Mucosa of descending colon (tissue), 3 donors: ENCODE measurements at regions not wholly inside any gene's neighbourhood (a gene's known extent, or its start where the extent isn't known, plus 50 kb on each side); places are given as distances from the start of the nearest gene placed in this dataset.

ENCODE experiments used
- ATAC-seq: fragments of 200-7000 bp; cut with Tn5 transposase; one replicate; pipeline ENCODE4 v1.9.1; 2020; ENCODE audit warnings: mild to moderate bottlenecking, moderate library complexity
- DNase-seq, 3 donors: peaks; one replicate each; pipeline ENCODE4 v3.0.0-alpha.2; 2020
- H3K36me3 ChIP-seq: fragments of 200-600 bp; one replicate; pipeline ENCODE4 v1.8.0; 2021; ENCODE audit warnings: low read depth, mild to moderate bottlenecking
- H3K4me1 ChIP-seq: fragments of 200-600 bp; one replicate; pipeline ENCODE4 v1.8.0; 2021; ENCODE audit warnings: low read depth, mild to moderate bottlenecking
- H3K4me3 ChIP-seq: fragments of 200-600 bp; one replicate; pipeline ENCODE4 v1.8.0; 2021; ENCODE audit warnings: mild to moderate bottlenecking
- H3K9me3 ChIP-seq: fragments of 200-600 bp; one replicate; pipeline ENCODE4 v1.8.0; 2021; ENCODE audit warnings: mild to moderate bottlenecking
- intact Hi-C, 2 donors: fragments of 100-400 bp; cut with DNase I in 1 of 2; cut with micrococcal nuclease in 1 of 2; formaldehyde crosslinking; loops; one replicate each; pipeline versions ENCODE4 v1.11.0 to v1.11.1; 2022; cut with DNase I, micrococcal nuclease
- TF ChIP-seq, protein P1 (sequence below): fragments of 200-600 bp; IDR thresholded peaks from one replicate; pipeline ENCODE4 v1.8.0; 2022; ENCODE audit warnings: antibody characterized with exemption, mild to moderate bottlenecking
- donor health status: DM: no; HTN: no; CAD: no; lungs with moderate emphysema.
- donor health status: DM: no; HTN: no; CAD: no.
- donor health status: DM: no; HTN: yes; CAD: no.

DNA sequence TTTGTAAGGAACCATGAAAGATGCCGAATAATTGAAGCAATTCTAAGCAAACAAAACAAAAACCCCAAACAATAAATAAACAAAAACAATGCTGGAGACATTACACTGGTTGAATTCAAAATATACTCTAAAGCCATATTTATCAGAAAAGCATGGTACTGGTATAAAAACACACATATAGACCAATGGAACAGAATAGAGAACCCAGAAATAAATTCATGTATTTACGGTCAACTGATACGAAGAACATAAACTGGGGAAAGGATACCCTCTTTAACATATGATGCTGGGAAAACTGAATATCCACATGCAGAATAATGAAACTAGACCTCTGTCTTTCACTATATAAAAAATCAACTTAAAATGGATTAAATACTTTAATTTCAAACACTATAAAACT is 214.3 kb upstream of the PDZRN3 start:
- ATAC-seq (no peak), DNase-seq (no peak)
- Histone ChIP-seq H3K9me3 (peaks cover 24% of the 10 kb centered on the region), H3K4me1 (no peaks in the 10 kb centered on the region), H3K4me3 (no peak overlapping the region), H3K36me3 (no peaks in the 10 kb centered on the region)
- TF ChIP-seq, protein P1, sequence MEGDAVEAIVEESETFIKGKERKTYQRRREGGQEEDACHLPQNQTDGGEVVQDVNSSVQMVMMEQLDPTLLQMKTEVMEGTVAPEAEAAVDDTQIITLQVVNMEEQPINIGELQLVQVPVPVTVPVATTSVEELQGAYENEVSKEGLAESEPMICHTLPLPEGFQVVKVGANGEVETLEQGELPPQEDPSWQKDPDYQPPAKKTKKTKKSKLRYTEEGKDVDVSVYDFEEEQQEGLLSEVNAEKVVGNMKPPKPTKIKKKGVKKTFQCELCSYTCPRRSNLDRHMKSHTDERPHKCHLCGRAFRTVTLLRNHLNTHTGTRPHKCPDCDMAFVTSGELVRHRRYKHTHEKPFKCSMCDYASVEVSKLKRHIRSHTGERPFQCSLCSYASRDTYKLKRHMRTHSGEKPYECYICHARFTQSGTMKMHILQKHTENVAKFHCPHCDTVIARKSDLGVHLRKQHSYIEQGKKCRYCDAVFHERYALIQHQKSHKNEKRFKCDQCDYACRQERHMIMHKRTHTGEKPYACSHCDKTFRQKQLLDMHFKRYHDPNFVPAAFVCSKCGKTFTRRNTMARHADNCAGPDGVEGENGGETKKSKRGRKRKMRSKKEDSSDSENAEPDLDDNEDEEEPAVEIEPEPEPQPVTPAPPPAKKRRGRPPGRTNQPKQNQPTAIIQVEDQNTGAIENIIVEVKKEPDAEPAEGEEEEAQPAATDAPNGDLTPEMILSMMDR = no peak
- intact Hi-C loops = no loop called here

DNA sequence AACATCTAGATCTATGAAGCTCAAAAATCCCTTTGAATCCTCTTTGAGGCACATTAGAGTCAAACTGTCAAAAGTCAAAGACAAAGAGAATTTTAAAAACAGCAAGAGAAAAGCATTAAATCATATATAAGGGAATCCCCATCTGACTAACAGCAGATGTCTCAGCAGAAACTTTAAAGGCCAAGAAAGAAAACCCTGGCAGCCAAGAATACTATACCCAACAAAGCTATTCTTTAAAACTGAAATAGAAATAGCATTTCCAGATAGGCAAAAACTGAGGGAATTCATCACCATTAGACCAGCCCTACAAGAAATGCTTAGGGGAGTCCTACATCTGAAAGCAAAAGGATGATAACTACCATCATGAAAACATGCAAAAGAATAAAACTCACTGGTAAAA is 211.2 kb upstream of the PDZRN3 start:
- Histone ChIP-seq H3K4me3 (no peak overlapping the region), H3K36me3 (no peaks in the 10 kb centered on the region), H3K9me3 (peaks cover 24% of the 10 kb centered on the region), H3K4me1 (no peaks in the 10 kb centered on the region)
- ATAC-seq (no peak), DNase-seq (no peak)
- intact Hi-C loops = no loop called here
- TF ChIP-seq, protein P1 = no peak

DNA sequence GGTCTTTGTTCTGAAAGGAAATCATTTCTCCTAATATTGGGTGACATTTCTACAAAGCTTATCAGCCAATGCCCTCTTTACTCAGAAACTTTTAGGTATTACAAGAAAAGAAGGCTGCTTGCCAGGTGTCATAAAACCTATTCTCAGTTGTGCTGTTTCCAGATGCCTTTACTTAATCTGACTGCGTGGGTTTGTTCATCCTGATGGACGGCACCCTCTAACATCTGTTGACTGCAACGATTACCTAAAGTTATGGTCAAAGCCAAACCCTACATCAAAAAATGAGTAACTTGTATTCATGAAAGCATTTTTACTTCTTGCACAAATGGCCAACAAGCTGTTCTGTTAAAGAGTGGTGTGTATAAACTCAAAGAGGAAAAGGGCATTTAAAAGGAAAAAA is 207.7 kb upstream of the PDZRN3 start:
- Histone ChIP-seq H3K36me3 (no peaks in the 10 kb centered on the region), H3K4me1 (peaks cover 7% of the 10 kb centered on the region), H3K9me3 (peaks cover 24% of the 10 kb centered on the region), H3K4me3 (no peak overlapping the region)
- TF ChIP-seq, protein P1 = no peak
- no peak for ATAC-seq
- peak in 1 of 3 donors; percentile 12 for DNase-seq
- intact Hi-C loops = no loop called here

DNA sequence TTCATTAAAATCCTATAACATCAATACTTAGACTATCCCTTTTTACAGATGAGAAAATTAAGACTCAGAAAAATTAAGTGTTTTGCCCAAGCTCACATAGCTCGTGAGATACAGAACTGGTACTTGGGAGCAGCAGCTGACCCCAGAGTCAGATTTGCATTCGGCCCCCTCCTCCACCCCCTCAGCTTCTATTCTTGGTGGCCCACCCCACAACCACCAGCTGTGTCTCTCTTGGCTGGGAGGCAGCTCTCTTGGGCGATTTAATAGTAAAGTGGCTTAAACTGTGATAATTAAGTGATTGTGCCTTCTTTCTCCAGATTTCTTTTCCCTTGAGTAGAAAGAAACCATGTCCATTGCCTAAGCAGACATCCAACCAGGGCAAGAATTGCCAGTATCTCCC is 203.6 kb upstream of the PDZRN3 start:
- intact Hi-C loops = no loop called here
- Histone ChIP-seq H3K4me1 (peaks cover 7% of the 10 kb centered on the region), H3K36me3 (no peaks in the 10 kb centered on the region), H3K4me3 (no peak overlapping the region), H3K9me3 (no peaks in the 10 kb centered on the region)
- DNase-seq (no peak), ATAC-seq (no peak)
- TF ChIP-seq, protein P1 = no peak

DNA sequence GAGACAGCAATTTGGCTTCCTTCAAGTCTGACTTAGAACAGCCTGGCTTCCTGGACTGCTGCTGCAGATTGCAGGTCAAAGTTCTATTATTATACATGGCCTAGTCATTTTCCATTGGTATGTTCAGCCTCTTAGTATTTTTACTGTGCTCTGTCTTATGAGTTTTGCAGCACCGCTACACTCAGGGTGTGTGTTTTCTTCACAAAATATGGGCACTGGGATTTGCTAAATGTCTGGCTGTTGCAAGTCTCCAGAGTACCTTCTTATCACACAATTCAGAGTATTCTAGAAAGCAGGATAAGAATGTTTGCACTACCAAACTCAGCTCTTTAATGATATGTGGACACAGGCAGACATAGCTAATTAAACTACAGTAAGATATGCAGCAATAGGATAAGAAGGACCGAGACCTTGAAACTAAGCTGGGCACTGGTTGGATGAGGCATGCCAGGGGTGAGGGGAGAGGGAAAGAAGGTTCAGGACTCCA is 203.0 kb upstream of the PDZRN3 start:
- intact Hi-C loops = no loop called here
- DNase-seq = peak in 2 of 3 donors; percentile 28 to 57

More for the DNA sequence above, 203.0 kb upstream of the PDZRN3 start:
- ATAC-seq = peak; percentile 96
- Histone ChIP-seq H3K4me1 (peaks cover 7% of the 10 kb centered on the region), H3K4me3 (no peak overlapping the region), H3K9me3 (no peaks in the 10 kb centered on the region), H3K36me3 (no peaks in the 10 kb centered on the region)
- TF ChIP-seq, protein P1 = no peak
